Midbrain (tissue), 1 donor: ENCODE measurements at regions not wholly inside any gene's neighbourhood (a gene's known extent, or its start where the extent isn't known, plus 50 kb on each side); places are given as distances from the start of the nearest gene placed in this dataset.
"Not testable (repeated sequence)": the region's sequence is repeated elsewhere in the genome, so short reads cannot be mapped to it uniquely, and the experiment has no call there.

Experiments used
- DNase-seq: peaks from one replicate; lab custom pipeline; 2025; lab: John Stamatoyannopoulos, UW

GRCh38 chr1:222240536-222241181 lies 307.2 kb downstream of the HHIPL2 start:
- DNase-seq, result no peak

- no peak for DNase-seq
Measured at GRCh38 chr1:222239130-222239529, 308.8 kb downstream of the HHIPL2 start.

DNA sequence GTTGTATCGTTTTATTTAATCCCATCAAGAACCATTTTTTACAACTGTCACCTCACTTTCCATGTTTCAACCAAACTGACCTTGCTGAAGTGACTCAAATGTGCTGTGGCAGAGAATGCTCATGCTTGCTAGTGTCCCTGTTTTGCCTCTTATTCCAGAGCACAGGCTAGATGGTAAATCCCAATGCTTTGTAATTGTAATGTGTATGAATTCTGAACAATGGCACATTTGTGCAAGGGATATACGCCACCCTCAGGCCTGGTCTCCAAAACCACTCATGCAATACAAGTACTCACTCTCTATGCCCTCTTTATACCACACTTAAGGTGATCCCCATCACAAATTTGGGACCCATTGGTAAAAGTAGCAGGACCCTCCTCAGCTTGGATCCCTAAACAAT lies 313.6 kb downstream of the HHIPL2 start:
- DNase-seq, result no peak

DNA sequence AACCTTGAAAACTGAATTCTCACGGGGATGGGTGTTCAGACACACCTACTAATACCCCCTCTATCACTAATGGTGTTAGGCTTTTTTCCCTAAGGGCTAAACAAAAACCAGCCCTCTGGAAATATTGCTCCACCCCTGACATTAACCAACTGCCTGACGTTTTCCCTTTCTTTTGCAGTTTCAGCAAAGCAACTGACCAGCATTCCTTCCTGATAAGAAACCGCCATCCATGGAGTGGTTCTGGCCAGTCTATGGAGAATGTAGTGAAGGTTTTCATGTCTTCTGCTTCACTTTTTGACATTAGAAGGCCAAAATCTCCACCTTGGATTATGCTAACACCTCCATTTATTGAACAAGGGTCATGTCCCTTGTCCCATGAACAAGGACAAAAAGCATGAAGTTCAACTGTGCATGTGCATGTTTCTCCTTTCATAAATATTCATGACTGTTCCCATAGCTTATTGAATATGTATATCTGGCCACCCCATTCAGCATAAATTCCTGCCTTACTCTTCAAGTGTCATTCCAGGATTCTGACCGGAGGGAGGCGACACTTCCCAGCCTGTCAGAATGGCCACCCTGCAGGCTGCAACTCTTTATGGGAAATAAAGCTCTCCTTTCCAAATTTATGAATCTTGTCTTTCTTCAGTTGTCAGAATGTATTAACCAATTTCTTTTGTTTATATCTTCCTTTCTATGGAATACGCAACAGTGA lies 314.3 kb downstream of the HHIPL2 start:
- no peak for DNase-seq

DNA sequence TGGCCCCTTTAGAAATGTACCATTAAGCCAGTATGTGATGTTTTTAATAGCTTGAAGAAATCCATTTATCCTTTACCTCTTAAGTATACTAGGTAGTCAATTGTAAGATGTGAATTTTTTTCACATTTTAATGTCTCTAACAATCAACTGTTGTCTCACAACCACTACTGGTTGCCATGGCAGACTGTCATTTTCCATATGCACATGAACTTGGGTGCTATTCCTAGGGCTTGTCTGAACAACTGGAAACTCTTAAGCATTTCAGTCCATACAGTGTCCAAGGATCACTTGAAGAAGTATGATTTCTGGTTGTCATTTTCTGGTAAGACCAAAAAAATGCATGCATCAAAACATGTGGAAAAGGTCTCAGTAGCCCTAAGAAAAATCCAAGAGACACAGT lies 315.1 kb downstream of the HHIPL2 start:
- DNase-seq, result no peak

GRCh38 chr1:222229672-222230312 lies 318.1 kb downstream of the HHIPL2 start:
- DNase-seq, result no peak

- DNase-seq, result no peak
Measured at GRCh38 chr1:222225316-222225691, 322.6 kb downstream of the HHIPL2 start.

GRCh38 chr1:222224636-222225315 lies 323.1 kb downstream of the HHIPL2 start:
- no peak for DNase-seq

DNA sequence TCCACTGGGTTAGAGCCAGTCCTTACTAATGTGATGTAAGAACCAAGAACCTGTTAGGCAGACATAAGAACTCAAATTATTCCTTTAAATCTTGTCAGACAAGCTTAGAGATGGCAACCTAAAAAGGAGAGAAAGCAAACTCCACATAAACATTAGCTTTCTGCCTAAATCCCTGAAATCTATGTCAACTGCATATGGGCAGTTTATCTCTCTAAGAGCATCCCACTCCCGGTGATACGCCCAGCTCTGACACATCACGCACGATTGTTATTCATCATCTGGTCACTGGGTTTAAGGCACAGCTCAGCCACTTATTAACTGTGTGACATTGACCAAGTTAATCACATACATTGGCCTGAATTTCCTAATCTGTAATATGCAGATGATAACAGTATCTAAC lies 323.7 kb downstream of the HHIPL2 start:
- no peak for DNase-seq

DNA sequence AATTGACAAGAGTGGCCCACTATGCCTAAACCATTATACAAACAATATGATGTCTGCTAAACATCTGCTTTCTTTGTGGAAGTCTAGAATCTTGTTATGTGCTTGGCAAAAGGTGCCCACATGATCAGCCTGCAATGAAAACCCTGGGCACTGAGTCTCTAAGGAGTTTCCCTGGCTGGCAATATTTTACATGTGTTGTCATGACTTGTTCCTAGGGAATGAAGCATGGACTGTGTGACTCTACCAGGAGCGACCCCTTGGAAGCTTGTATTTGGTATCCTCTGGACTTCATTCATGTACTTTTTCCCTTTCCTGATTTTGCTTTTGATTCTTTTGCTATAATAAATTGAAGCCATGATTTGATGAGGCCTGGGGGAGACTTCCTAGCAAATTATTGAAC lies 324.9 kb downstream of the HHIPL2 start:
- no peak for DNase-seq

DNA sequence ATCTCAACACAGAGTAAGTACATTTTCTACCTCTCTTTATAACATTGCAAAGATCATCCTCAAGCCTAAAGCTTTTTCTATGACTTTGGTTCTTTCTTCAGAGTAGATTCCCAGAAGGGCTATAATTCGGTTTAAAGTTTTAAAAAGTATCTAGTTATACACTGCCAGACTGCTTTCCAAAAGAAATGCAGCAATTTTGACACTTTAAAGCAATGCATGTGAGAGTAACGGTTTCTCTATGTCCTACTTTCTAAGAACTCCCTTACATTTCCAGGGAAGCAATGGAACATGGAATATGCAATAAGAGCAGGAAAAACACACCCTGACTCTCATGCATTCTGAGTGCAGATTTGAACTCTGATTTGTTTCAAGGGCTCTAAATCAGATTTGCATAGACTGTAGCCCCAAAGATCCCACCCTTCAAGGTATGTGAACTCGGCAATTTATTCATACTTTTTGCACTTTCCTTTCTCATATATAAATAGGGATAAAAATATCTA lies 331.6 kb downstream of the HHIPL2 start:
- no peak for DNase-seq

- DNase-seq, result no peak
Measured at GRCh38 chr1:222210776-222211175, 337.1 kb downstream of the HHIPL2 start.

- DNase-seq, result no peak
Measured at GRCh38 chr1:222204475-222204874, 343.4 kb downstream of the HHIPL2 start.

- DNase-seq, result no peak
Measured at GRCh38 chr1:222202831-222203230, 345.1 kb downstream of the HHIPL2 start.

- DNase-seq, result no peak
Measured at GRCh38 chr1:222196736-222197135, 351.2 kb downstream of the HHIPL2 start.

- DNase-seq, result no peak
Measured at GRCh38 chr1:222196288-222196687, 351.6 kb downstream of the HHIPL2 start.

DNA sequence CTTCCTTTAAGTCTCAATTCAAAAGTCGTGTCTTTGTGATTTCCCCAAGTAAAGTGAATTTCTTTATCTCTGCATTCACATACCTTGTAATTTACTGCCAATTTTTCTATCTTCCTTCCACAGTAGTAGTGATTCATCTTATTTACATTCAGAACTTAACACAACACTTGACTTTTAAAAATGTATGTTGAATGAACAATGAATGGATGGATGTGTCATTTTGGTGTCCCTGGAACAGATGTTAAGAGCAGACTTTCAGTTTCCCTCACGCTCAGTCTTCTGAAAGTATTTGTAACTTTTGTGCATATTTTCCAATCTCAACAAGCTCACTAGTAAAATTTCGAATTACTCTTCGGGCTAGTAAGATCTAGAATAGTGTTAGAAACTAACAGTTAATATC lies 352.0 kb downstream of the HHIPL2 start:
- no peak for DNase-seq

DNA sequence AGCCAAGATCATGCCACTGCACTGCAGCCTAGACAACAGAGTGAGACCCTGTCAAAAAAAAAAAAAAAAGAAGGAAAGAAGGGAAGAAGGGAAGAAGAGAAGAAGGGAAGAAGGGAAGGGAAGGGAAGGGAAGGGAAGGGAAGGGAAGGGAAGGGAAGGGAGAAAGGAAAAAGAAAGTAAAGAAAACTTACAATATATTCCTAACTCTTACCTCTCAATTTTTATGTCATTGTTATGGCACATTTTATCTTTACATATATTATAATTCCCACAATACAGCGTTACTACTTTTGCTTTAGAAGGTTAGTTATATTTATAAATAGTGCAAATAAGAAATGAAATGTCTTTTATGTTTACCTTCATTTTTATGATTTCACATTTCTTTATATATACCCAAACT lies 358.7 kb downstream of the HHIPL2 start:
- no peak for DNase-seq

GRCh38 chr1:222187566-222188332 lies 360.2 kb downstream of the HHIPL2 start:
- DNase-seq, result no peak

- DNase-seq, result no peak
Measured at GRCh38 chr1:222182641-222183040, 365.3 kb downstream of the HHIPL2 start.

DNA sequence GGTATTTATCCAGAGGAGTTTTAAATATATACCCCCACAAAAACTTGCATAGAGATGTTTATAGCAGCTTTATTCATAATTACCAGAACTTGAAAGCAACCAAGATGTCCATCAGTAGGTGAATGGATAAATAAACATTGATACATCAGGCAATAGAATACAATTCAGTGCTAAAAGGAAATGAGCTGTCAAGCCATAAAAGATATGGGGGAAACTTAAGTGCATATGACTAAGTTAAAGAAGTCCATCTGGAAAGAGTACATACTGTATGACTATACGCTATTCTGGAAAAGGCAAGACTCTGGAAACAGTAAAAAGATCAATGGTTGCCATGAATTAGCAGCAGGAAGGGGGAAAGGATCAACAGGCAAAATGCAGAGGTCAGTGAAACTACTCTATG lies 366.7 kb downstream of the HHIPL2 start:
- no peak for DNase-seq

DNA sequence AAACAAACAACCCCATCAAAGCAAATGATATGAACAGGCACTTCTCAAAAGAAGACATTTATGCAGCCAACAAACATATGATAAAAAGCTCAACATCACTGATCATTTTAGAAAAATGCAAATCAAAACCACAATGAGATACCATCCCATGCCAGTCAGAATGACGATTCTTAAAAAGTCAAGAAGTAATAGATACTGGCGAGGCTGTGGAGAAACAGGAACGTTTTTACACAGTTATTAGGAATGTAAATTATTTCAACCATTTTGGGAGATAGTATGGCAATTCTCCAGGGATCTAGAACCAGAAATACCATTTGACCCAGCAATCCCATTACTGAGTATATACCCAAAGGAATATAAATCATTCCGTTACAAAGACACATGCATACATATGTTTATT lies 370.4 kb downstream of the HHIPL2 start:
- DNase-seq, result not testable (repeated sequence)
